DOHH2 (cell line): ENCODE measurements at regions not wholly inside any gene's neighbourhood (a gene's known extent, or its start where the extent isn't known, plus 50 kb on each side); places are given as distances from the start of the nearest gene placed in this dataset.

Experiments used
- H3F3A ChIP-seq: fragments of 200-600 bp; sonication (generic), shearing (Covaris generic); 2 replicates; pipeline ENCODE4 v1.6.0; 2016; ENCODE audit warnings: antibody characterized with exemption, mild to moderate bottlenecking; ENCODE audit not compliant: control insufficient read depth, insufficient read depth
- H3K27ac ChIP-seq: fragments of 200-600 bp; sonication (generic); 2 replicates; pipeline ENCODE4 v1.5.1; 2014; ENCODE audit warnings: low read depth, mild to moderate bottlenecking, low read length, moderate library complexity
- H3K27me3 ChIP-seq: fragments of 200-600 bp; sonication (generic); 2 replicates; pipeline ENCODE4 v1.6.1; 2014; ENCODE audit warnings: mild to moderate bottlenecking, low read length, mixed read lengths; ENCODE audit not compliant: control insufficient read depth
- H3K36me3 ChIP-seq: fragments of 200-600 bp; sonication (generic); 2 replicates; pipeline ENCODE4 v1.6.1; 2014; ENCODE audit warnings: mild to moderate bottlenecking, low read length, moderate library complexity, mixed read lengths; ENCODE audit not compliant: control insufficient read depth
- H3K4me1 ChIP-seq: fragments of 200-600 bp; sonication (generic); 2 replicates; pipeline ENCODE4 v1.6.1; 2014; ENCODE audit warnings: mild to moderate bottlenecking, low read length, mixed read lengths; ENCODE audit not compliant: control insufficient read depth
- H3K4me2 ChIP-seq: fragments of 200-600 bp; sonication (generic); 2 replicates; pipeline ENCODE4 v1.6.0; 2014; ENCODE audit warnings: mild to moderate bottlenecking, low read length, moderate library complexity
- H3K4me3 ChIP-seq: fragments of 200-600 bp; sonication (generic); 2 replicates; pipeline ENCODE4 v1.5.1; 2014; ENCODE audit warnings: mild to moderate bottlenecking, low read length, mixed read lengths
- H3K79me2 ChIP-seq: fragments of 200-600 bp; sonication (generic); 2 replicates; pipeline ENCODE4 v1.6.1; 2014; ENCODE audit warnings: mild to moderate bottlenecking, low read length, mixed read lengths; ENCODE audit not compliant: control insufficient read depth
- H3K9me2 ChIP-seq: fragments of 200-600 bp; sonication (generic); replicated peaks from 2 replicates; pipeline ENCODE4 v1.6.1; 2014; ENCODE audit warnings: mild to moderate bottlenecking, low read length, mixed read lengths; ENCODE audit not compliant: control insufficient read depth
- H3K9me3 ChIP-seq: fragments of 200-600 bp; sonication (generic); 2 replicates; pipeline ENCODE4 v1.6.1; 2014; ENCODE audit warnings: antibody characterized with exemption, low read length, mixed read lengths; ENCODE audit not compliant: control insufficient read depth, insufficient read depth
- H4K20me1 ChIP-seq: fragments of 200-600 bp; sonication (generic); 2 replicates; pipeline ENCODE4 v1.6.0; 2014; ENCODE audit warnings: low read depth, mild to moderate bottlenecking, antibody characterized with exemption, low read length, moderate library complexity; ENCODE audit not compliant: control insufficient read depth, insufficient read depth
- CTCF ChIP-seq: fragments of 200-600 bp; sonication (generic); IDR thresholded peaks from one replicate; pipeline ENCODE4 v1.5.1; 2014; ENCODE audit warnings: antibody characterized with exemption, mild to moderate bottlenecking, low read depth, low read length; ENCODE audit not compliant: poor library complexity, severe bottlenecking
- EZH2phosphoT487 ChIP-seq: fragments of 200-600 bp; sonication (generic); IDR thresholded peaks from 2 replicates; pipeline ENCODE4 v1.6.1; 2017; ENCODE audit warnings: borderline replicate concordance, mild to moderate bottlenecking, antibody characterized with exemption, low read length, moderate library complexity, mixed read lengths

GRCh38 chr5:124653666-124654065 lies 92.8 kb downstream of the ZNF608 start:
- H3K27ac ChIP-seq = peak overlapping the region; percentile 96
- peaks cover 48% of the 10 kb centered on the region for H3F3A ChIP-seq
- peak overlapping the region; percentile 81 for H3K4me3 ChIP-seq
- no peaks in the 10 kb centered on the region for H3K27me3 ChIP-seq
- no peaks in the 10 kb centered on the region for H3K9me3 ChIP-seq
- peak overlapping the region; percentile 86 for H3K4me2 ChIP-seq
- peaks cover 83% of the 10 kb centered on the region for H3K79me2 ChIP-seq
- no peaks in the 10 kb centered on the region for H4K20me1 ChIP-seq
- TF ChIP-seq EZH2phosphoT487 (no peak), CTCF (no peak)
- H3K9me2 ChIP-seq = no peaks in the 10 kb centered on the region
- peaks cover 97% of the 10 kb centered on the region for H3K4me1 ChIP-seq
- H3K36me3 ChIP-seq = peaks cover 13% of the 10 kb centered on the region

- TF ChIP-seq CTCF = peak; percentile 37
- TF ChIP-seq EZH2phosphoT487 = no peak
- H3K4me2 ChIP-seq = peak overlapping the region; percentile 86
- peak overlapping the region; percentile 81 for H3K4me3 ChIP-seq
- H3F3A ChIP-seq = peaks cover 45% of the 10 kb centered on the region
- peaks cover 97% of the 10 kb centered on the region for H3K4me1 ChIP-seq
- H3K9me2 ChIP-seq = no peaks in the 10 kb centered on the region
- H4K20me1 ChIP-seq = no peaks in the 10 kb centered on the region
- H3K27ac ChIP-seq = peak overlapping the region; percentile 96
- H3K79me2 ChIP-seq = peaks cover 83% of the 10 kb centered on the region
- H3K36me3 ChIP-seq = peaks cover 20% of the 10 kb centered on the region
- no peaks in the 10 kb centered on the region for H3K27me3 ChIP-seq
- no peaks in the 10 kb centered on the region for H3K9me3 ChIP-seq
Observed at GRCh38 chr5:124652892-124653441, 93.5 kb downstream of the ZNF608 start.

GRCh38 chr5:124652514-124652819 lies 94.0 kb downstream of the ZNF608 start:
- H3K4me3 ChIP-seq = peak overlapping the region; percentile 81

More at GRCh38 chr5:124652514-124652819, 94.0 kb downstream of the ZNF608 start:
- Histone ChIP-seq H3K36me3 (peaks cover 25% of the 10 kb centered on the region), H3K27ac (peak overlapping the region; percentile 96), H3K79me2 (peaks cover 83% of the 10 kb centered on the region), H3K9me2 (no peaks in the 10 kb centered on the region), H3K27me3 (no peaks in the 10 kb centered on the region), H3K4me1 (peaks cover 97% of the 10 kb centered on the region), H3F3A (peaks cover 45% of the 10 kb centered on the region), H3K9me3 (no peaks in the 10 kb centered on the region), H3K4me2 (peak overlapping the region; percentile 86), H4K20me1 (no peaks in the 10 kb centered on the region)
- TF ChIP-seq CTCF (no peak), EZH2phosphoT487 (no peak)
